ENCODE measurements at regions not wholly inside any gene's neighbourhood (a gene's known extent, or its start where the extent isn't known, plus 50 kb on each side); places are given as distances from the start of the nearest gene placed in this dataset.

DNA sequence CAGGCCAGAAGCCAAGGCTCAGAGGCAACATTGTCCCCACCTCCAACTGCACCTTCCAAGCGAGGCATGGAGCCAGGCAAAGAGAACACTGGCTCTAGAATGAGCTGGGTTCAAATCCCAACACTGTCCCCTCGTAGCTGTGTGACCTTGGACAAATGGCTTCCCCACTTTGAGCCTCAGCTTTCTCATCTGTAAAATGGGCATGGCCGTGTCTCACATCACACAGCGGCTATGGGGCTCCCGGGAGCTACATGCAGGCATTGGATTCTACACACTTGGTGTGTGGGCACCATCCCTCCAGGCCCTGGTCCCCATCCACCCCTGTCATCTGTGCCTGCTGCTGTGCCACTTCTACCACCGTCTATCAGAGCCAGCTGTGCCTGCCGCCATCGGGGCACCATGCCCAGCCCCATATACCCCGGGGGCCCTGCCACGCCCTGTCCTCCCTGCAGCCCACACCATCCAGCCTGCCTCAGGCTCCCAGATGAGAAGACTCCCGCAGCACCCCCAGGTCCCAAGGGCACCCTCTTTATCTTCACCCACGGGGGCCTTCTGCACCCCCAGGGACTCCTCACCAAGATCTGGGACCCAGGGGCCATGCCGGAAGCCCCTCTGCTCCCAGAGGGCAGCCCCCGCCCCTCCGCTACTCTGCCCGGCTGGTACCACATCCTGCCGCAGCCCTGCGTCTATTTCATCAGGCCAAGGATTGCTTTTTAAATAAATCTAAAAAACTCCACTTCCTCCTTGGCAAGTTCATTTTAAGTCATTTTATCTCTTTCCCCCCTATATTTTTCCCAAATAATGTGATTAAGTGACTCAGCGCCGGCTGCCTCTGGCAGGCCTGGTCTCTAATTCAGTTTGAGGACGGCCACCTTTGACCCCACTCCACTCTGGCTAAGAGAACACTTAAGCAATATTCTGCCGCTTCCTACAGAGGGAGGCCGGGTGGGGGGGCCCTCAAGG lies 107.8 kb upstream of the TARDBP start:
- H3K4me1 ChIP-seq (replicated peaks in 1 of 4; ENCODE audit: control insufficient read depth in 3 of 4, insufficient read depth in 4 of 4, low read length in 3 of 4), result peaks cover 0 to 35% (median 29%) of the 10 kb centered on the region in 4 experiments; a peak in 6 of 7 replicates
- H4K5ac ChIP-seq (ENCODE audit: insufficient read length, low read depth, low read length), result no peak overlapping the region
- no peaks in the 10 kb centered on the region for H3K27me3 ChIP-seq (replicated peaks in 1 of 4; ENCODE audit: control insufficient read depth in 3 of 4, extremely low read depth in 1 of 4, insufficient read depth in 3 of 4, low read length in 3 of 4)
- POLR2A ChIA-PET (ENCODE audit: partially characterized antibody), result no interaction called here
- H4K91ac ChIP-seq (replicated peaks; ENCODE audit: insufficient read length, low read length), result no peak overlapping the region
- H3K4me3 ChIP-seq (ENCODE audit: extremely low read depth in 1 of 4, insufficient read depth in 2 of 4, low read depth in 3 of 4, low read length in 4 of 4), result no peak overlapping the region
- no peak overlapping the region for H2BK20ac ChIP-seq (ENCODE audit: low read length)
- H3K56ac ChIP-seq (replicated peaks; ENCODE audit: insufficient read length, low read depth, low read length), result no peak overlapping the region
- 91% methylated on average over 23 of the region's 23 CpGs; no CpG with 5 or more reads in 1 of the 2 experiments for WGBS, 2 experiments (ENCODE audit: extremely low coverage in 1 of 2, insufficient coverage in 1 of 2, insufficient read length in 1 of 2, insufficient replicate concordance in 2 of 2, low coverage in 1 of 2, low lambda C conversion rate in 2 of 2, missing lambda C conversion rate in 1 of 2)
- no peak overlapping the region; the same call in 1 of the 2 replicates for H2BK12ac ChIP-seq (ENCODE audit: low read depth, low read length)
- H3K79me1 ChIP-seq (ENCODE audit: low read depth, low read length), result peaks cover 4% of the 10 kb centered on the region; the same call in 1 of the 2 replicates
- no peaks in the 10 kb centered on the region for H3K36me3 ChIP-seq (ENCODE audit: control insufficient read depth in 2 of 4, insufficient read depth in 4 of 4, low read length in 3 of 4)
- no peak overlapping the region for H2BK5ac ChIP-seq (ENCODE audit: low read depth, low read length)
- no peaks in the 10 kb centered on the region for H4K20me1 ChIP-seq (replicated peaks in 1 of 2; ENCODE audit: control insufficient read depth in 1 of 2, insufficient read depth in 2 of 2, low read length in 2 of 2)
- FAIRE-seq (no peak), DNase-seq (ENCODE audit: low read depth in 1 of 2, low spot score in 2 of 2) (no peak)
- peak overlapping the region; percentile 80; the same call in 1 of the 2 replicates for H4K8ac ChIP-seq (ENCODE audit: extremely low read depth, insufficient read depth, low read length)
- H3K27ac ChIP-seq (ENCODE audit: low read depth, low read length), result no peak overlapping the region
- H3K4ac ChIP-seq (replicated peaks; ENCODE audit: insufficient read length, low read depth, low read length), result no peak overlapping the region
- H3K14ac ChIP-seq (ENCODE audit: insufficient read length), result no peak overlapping the region
- no peak overlapping the region for H2AK5ac ChIP-seq (ENCODE audit: low read depth, low read length)
- no peak overlapping the region for H3K23ac ChIP-seq (ENCODE audit: insufficient read length)
- H2BK15ac ChIP-seq (ENCODE audit: low read length), result peak overlapping the region; percentile 33; the same call in 1 of the 2 replicates
- no peaks in the 10 kb centered on the region for H3K23me2 ChIP-seq (ENCODE audit: low read depth, low read length)
- no peak overlapping the region for H2BK120ac ChIP-seq (replicated peaks; ENCODE audit: low read depth, low read length)
- CTCF ChIA-PET (ENCODE audit: partially characterized antibody), result interaction anchor here (0.7 to 1.5 kb wide), 5 partner anchors 17 to 219 kb away, joined by 4 to 6 read pairs (median 5); no protein-coding TSS in a partner anchor
- no peak overlapping the region for H2AFZ ChIP-seq (ENCODE audit: low read length)
- TF ChIP-seq RBBP5 (IDR thresholded peaks at IDR 0.05; ENCODE audit: borderline replicate concordance, low read depth, low read length) (no peak), KDM1A (IDR thresholded peaks at IDR 0.05; ENCODE audit: borderline replicate concordance, low read length) (peak; percentile 83; the same call in 1 of the 2 replicates), RXRA (IDR thresholded peaks at IDR 0.05; ENCODE audit: insufficient read depth, low read depth, low read length) (no peak)
- no peaks in the 10 kb centered on the region for H3K79me2 ChIP-seq (ENCODE audit: control insufficient read depth in 1 of 2, insufficient read depth in 2 of 2, low read length in 2 of 2)
- no peak overlapping the region for H3K18ac ChIP-seq (ENCODE audit: extremely low read depth, low read length)
- H3K4me2 ChIP-seq (ENCODE audit: insufficient read depth in 1 of 2, low read depth in 2 of 2, low read length in 2 of 2), result no peak overlapping the region
- no peaks in the 10 kb centered on the region for H3K9me3 ChIP-seq (ENCODE audit: insufficient read depth in 2 of 2, low read depth in 1 of 2, low read length in 1 of 2)
- no peak overlapping the region for H3K9ac ChIP-seq (replicated peaks in 1 of 4; ENCODE audit: extremely low read depth in 1 of 4, low read depth in 3 of 4, low read length in 3 of 4)

Data from H1 (cell line).